ENCODE measurements at regions not wholly inside any gene's neighbourhood (a gene's known extent, or its start where the extent isn't known, plus 50 kb on each side); places are given as distances from the start of the nearest gene placed in this dataset.
"Not testable (repeated sequence)": the region's sequence is repeated elsewhere in the genome, so short reads cannot be mapped to it uniquely, and the experiment has no call there.

GRCh38 chr9:78106586-78106985 is 75.0 kb upstream of the GNAQ start:
- TF ChIP-seq ZBTB20 (tag by site-specific recombination; IDR thresholded peaks at IDR 0.05); OVOL3 (tag by site-specific recombination; IDR thresholded peaks at IDR 0.05); ZBTB49 (tag by site-specific recombination; IDR thresholded peaks at IDR 0.05; ENCODE audit: low read depth); CTCF (tag by site-specific recombination; IDR thresholded peaks at IDR 0.05); ZBTB26 (tag by site-specific recombination; optimal IDR thresholded peaks at IDR 0.05); ZNF239 (tag by site-specific recombination; IDR thresholded peaks at IDR 0.05); ZNF792 (tag by site-specific recombination; IDR thresholded peaks at IDR 0.05); ZNF768 (tag by site-specific recombination; IDR thresholded peaks at IDR 0.05); ZNF416 (tag by site-specific recombination; IDR thresholded peaks at IDR 0.05); ZNF138 (tag by site-specific recombination; IDR thresholded peaks at IDR 0.05; ENCODE audit: borderline replicate concordance); PATZ1 (tag by site-specific recombination; IDR thresholded peaks at IDR 0.05): not testable (repeated sequence)
